ENCODE measurements at regions not wholly inside any gene's neighbourhood (a gene's known extent, or its start where the extent isn't known, plus 50 kb on each side); places are given as distances from the start of the nearest gene placed in this dataset.

GRCh38 chr2:18373664-18374063 lies 186.8 kb downstream of the RDH14 start:
- no peaks in the 10 kb centered on the region for H3K4me1 ChIP-seq (ENCODE audit: control insufficient read depth, low read depth, low read length)
- WGBS (ENCODE audit: extremely low coverage, insufficient coverage, low lambda C conversion rate): no CpG with 5 or more reads among the region's 2 CpGs
- H3K36me3 ChIP-seq (ENCODE audit: control insufficient read depth, insufficient read depth, low read length): no peaks in the 10 kb centered on the region
- no peak overlapping the region for H2BK15ac ChIP-seq (replicated peaks; ENCODE audit: low read depth)
- H4K5ac ChIP-seq (ENCODE audit: low read length): no peak overlapping the region
- DNase-seq: no peak
- no peak overlapping the region for H2AK5ac ChIP-seq (ENCODE audit: low read length)
- no peak overlapping the region for H4K8ac ChIP-seq (ENCODE audit: low read depth, low read length)
- H3K27ac ChIP-seq (ENCODE audit: low read depth, low read length): no peak overlapping the region
- no peak overlapping the region for H3K18ac ChIP-seq (ENCODE audit: low read length)
- no peak overlapping the region for H3K9ac ChIP-seq (ENCODE audit: low read length)
- no peak overlapping the region for H3K4ac ChIP-seq (ENCODE audit: low read depth, low read length)
- no peaks in the 10 kb centered on the region for H3K27me3 ChIP-seq (ENCODE audit: insufficient read depth, low read length, poor library complexity)
- no peak overlapping the region for H3K4me3 ChIP-seq (ENCODE audit: low read length)
- H3K56ac ChIP-seq (ENCODE audit: low read length): no peak overlapping the region
- H3K23ac ChIP-seq (ENCODE audit: low read length): no peak overlapping the region
- no peaks in the 10 kb centered on the region for H3K79me1 ChIP-seq (ENCODE audit: low read length)
- no peak overlapping the region for H3K4me2 ChIP-seq (ENCODE audit: low read length)
- no peak overlapping the region for H2BK5ac ChIP-seq (ENCODE audit: low read length)
- H3K79me2 ChIP-seq (ENCODE audit: control insufficient read depth, insufficient read depth, low read length): no peaks in the 10 kb centered on the region
- H2BK120ac ChIP-seq (ENCODE audit: low read depth, low read length): no peak overlapping the region

GRCh38 chr2:18373081-18373480 lies 187.4 kb downstream of the RDH14 start:
- Histone ChIP-seq H3K4ac (ENCODE audit: low read depth, low read length) (no peak overlapping the region), H3K56ac (ENCODE audit: low read length) (no peak overlapping the region), H3K79me2 (ENCODE audit: control insufficient read depth, insufficient read depth, low read length) (no peaks in the 10 kb centered on the region), H3K27ac (ENCODE audit: low read depth, low read length) (no peak overlapping the region), H3K4me1 (ENCODE audit: control insufficient read depth, low read depth, low read length) (no peaks in the 10 kb centered on the region), H2BK15ac (replicated peaks; ENCODE audit: low read depth) (no peak overlapping the region), H2BK5ac (ENCODE audit: low read length) (no peak overlapping the region), H3K4me3 (ENCODE audit: low read length) (no peak overlapping the region), H3K9ac (ENCODE audit: low read length) (no peak overlapping the region), H3K18ac (ENCODE audit: low read length) (no peak overlapping the region), H3K36me3 (ENCODE audit: control insufficient read depth, insufficient read depth, low read length) (no peaks in the 10 kb centered on the region), H3K79me1 (ENCODE audit: low read length) (no peaks in the 10 kb centered on the region), H2BK120ac (ENCODE audit: low read depth, low read length) (no peak overlapping the region), H2AK5ac (ENCODE audit: low read length) (no peak overlapping the region), H4K8ac (ENCODE audit: low read depth, low read length) (no peak overlapping the region), H3K27me3 (ENCODE audit: insufficient read depth, low read length, poor library complexity) (no peaks in the 10 kb centered on the region), H3K23ac (ENCODE audit: low read length) (no peak overlapping the region), H3K4me2 (ENCODE audit: low read length) (no peak overlapping the region), H4K5ac (ENCODE audit: low read length) (no peak overlapping the region)
- no CpG with 5 or more reads among the region's 1 CpG for WGBS (ENCODE audit: extremely low coverage, insufficient coverage, low lambda C conversion rate)
- no peak for DNase-seq

- Histone ChIP-seq H3K56ac (ENCODE audit: low read length) (no peak overlapping the region), H3K4ac (ENCODE audit: low read depth, low read length) (no peak overlapping the region)
Observed at GRCh38 chr2:18372641-18373040, 187.8 kb downstream of the RDH14 start.

GRCh38 chr2:18369760-18370159 lies 190.7 kb downstream of the RDH14 start:
- H2AK5ac ChIP-seq (ENCODE audit: low read length): no peak overlapping the region
- DNase-seq: no peak
- no peak overlapping the region for H2BK15ac ChIP-seq (replicated peaks; ENCODE audit: low read depth)
- H4K8ac ChIP-seq (ENCODE audit: low read depth, low read length): no peak overlapping the region
- no peak overlapping the region for H2BK120ac ChIP-seq (ENCODE audit: low read depth, low read length)
- H3K18ac ChIP-seq (ENCODE audit: low read length): no peak overlapping the region
- no peaks in the 10 kb centered on the region for H3K4me1 ChIP-seq (ENCODE audit: control insufficient read depth, low read depth, low read length)
- no peak overlapping the region for H3K27ac ChIP-seq (ENCODE audit: low read depth, low read length)
- no CpG with 5 or more reads among the region's 2 CpGs for WGBS (ENCODE audit: extremely low coverage, insufficient coverage, low lambda C conversion rate)
- no peak overlapping the region for H3K4me3 ChIP-seq (ENCODE audit: low read length)
- H3K23ac ChIP-seq (ENCODE audit: low read length): no peak overlapping the region
- H3K27me3 ChIP-seq (ENCODE audit: insufficient read depth, low read length, poor library complexity): no peaks in the 10 kb centered on the region
- H3K4ac ChIP-seq (ENCODE audit: low read depth, low read length): no peak overlapping the region
- no peak overlapping the region for H3K56ac ChIP-seq (ENCODE audit: low read length)
- H3K79me2 ChIP-seq (ENCODE audit: control insufficient read depth, insufficient read depth, low read length): no peaks in the 10 kb centered on the region
- H3K9ac ChIP-seq (ENCODE audit: low read length): no peak overlapping the region
- H3K36me3 ChIP-seq (ENCODE audit: control insufficient read depth, insufficient read depth, low read length): no peaks in the 10 kb centered on the region
- H2BK5ac ChIP-seq (ENCODE audit: low read length): no peak overlapping the region
- no peak overlapping the region for H3K4me2 ChIP-seq (ENCODE audit: low read length)
- no peak overlapping the region for H4K5ac ChIP-seq (ENCODE audit: low read length)
- no peaks in the 10 kb centered on the region for H3K79me1 ChIP-seq (ENCODE audit: low read length)

More at GRCh38 chr2:18372641-18373040, 187.8 kb downstream of the RDH14 start:
- no peak overlapping the region for H3K18ac ChIP-seq (ENCODE audit: low read length)
- no peak overlapping the region for H2AK5ac ChIP-seq (ENCODE audit: low read length)
- H3K79me2 ChIP-seq (ENCODE audit: control insufficient read depth, insufficient read depth, low read length): no peaks in the 10 kb centered on the region
- H4K5ac ChIP-seq (ENCODE audit: low read length): no peak overlapping the region
- H2BK15ac ChIP-seq (replicated peaks; ENCODE audit: low read depth): no peak overlapping the region
- no peak overlapping the region for H3K9ac ChIP-seq (ENCODE audit: low read length)
- no peak for DNase-seq
- H2BK120ac ChIP-seq (ENCODE audit: low read depth, low read length): no peak overlapping the region
- H3K23ac ChIP-seq (ENCODE audit: low read length): no peak overlapping the region
- H3K36me3 ChIP-seq (ENCODE audit: control insufficient read depth, insufficient read depth, low read length): no peaks in the 10 kb centered on the region
- no peak overlapping the region for H4K8ac ChIP-seq (ENCODE audit: low read depth, low read length)
- no peaks in the 10 kb centered on the region for H3K27me3 ChIP-seq (ENCODE audit: insufficient read depth, low read length, poor library complexity)
- H3K27ac ChIP-seq (ENCODE audit: low read depth, low read length): no peak overlapping the region
- no peak overlapping the region for H2BK5ac ChIP-seq (ENCODE audit: low read length)
- no peaks in the 10 kb centered on the region for H3K4me1 ChIP-seq (ENCODE audit: control insufficient read depth, low read depth, low read length)
- no peak overlapping the region for H3K4me3 ChIP-seq (ENCODE audit: low read length)
- H3K4me2 ChIP-seq (ENCODE audit: low read length): no peak overlapping the region
- H3K79me1 ChIP-seq (ENCODE audit: low read length): no peaks in the 10 kb centered on the region

GRCh38 chr2:18368008-18368407 lies 192.4 kb downstream of the RDH14 start:
- no peak overlapping the region for H3K27ac ChIP-seq (ENCODE audit: low read depth, low read length)
- H4K8ac ChIP-seq (ENCODE audit: low read depth, low read length): no peak overlapping the region
- H3K4me2 ChIP-seq (ENCODE audit: low read length): no peak overlapping the region
- H2AK5ac ChIP-seq (ENCODE audit: low read length): no peak overlapping the region
- DNase-seq: no peak
- H3K36me3 ChIP-seq (ENCODE audit: control insufficient read depth, insufficient read depth, low read length): no peaks in the 10 kb centered on the region
- no peaks in the 10 kb centered on the region for H3K79me1 ChIP-seq (ENCODE audit: low read length)
- H3K4me3 ChIP-seq (ENCODE audit: low read length): no peak overlapping the region
- H2BK15ac ChIP-seq (replicated peaks; ENCODE audit: low read depth): no peak overlapping the region
- H2BK5ac ChIP-seq (ENCODE audit: low read length): no peak overlapping the region
- no peaks in the 10 kb centered on the region for H3K79me2 ChIP-seq (ENCODE audit: control insufficient read depth, insufficient read depth, low read length)
- no peak overlapping the region for H3K4ac ChIP-seq (ENCODE audit: low read depth, low read length)
- H3K56ac ChIP-seq (ENCODE audit: low read length): no peak overlapping the region
- WGBS (ENCODE audit: extremely low coverage, insufficient coverage, low lambda C conversion rate): no CpG with 5 or more reads among the region's 2 CpGs
- H3K18ac ChIP-seq (ENCODE audit: low read length): no peak overlapping the region
- no peak overlapping the region for H3K9ac ChIP-seq (ENCODE audit: low read length)
- no peak overlapping the region for H2BK120ac ChIP-seq (ENCODE audit: low read depth, low read length)
- H3K23ac ChIP-seq (ENCODE audit: low read length): no peak overlapping the region
- H4K5ac ChIP-seq (ENCODE audit: low read length): no peak overlapping the region
- no peaks in the 10 kb centered on the region for H3K27me3 ChIP-seq (ENCODE audit: insufficient read depth, low read length, poor library complexity)
- H3K4me1 ChIP-seq (ENCODE audit: control insufficient read depth, low read depth, low read length): no peaks in the 10 kb centered on the region

GRCh38 chr2:18365342-18365741 lies 195.1 kb downstream of the RDH14 start:
- Histone ChIP-seq H3K4me1 (ENCODE audit: control insufficient read depth, low read depth, low read length) (no peaks in the 10 kb centered on the region), H2BK15ac (replicated peaks; ENCODE audit: low read depth) (no peak overlapping the region), H2AK5ac (ENCODE audit: low read length) (no peak overlapping the region), H2BK120ac (ENCODE audit: low read depth, low read length) (no peak overlapping the region), H3K23ac (ENCODE audit: low read length) (no peak overlapping the region), H3K27me3 (ENCODE audit: insufficient read depth, low read length, poor library complexity) (no peaks in the 10 kb centered on the region), H3K4ac (ENCODE audit: low read depth, low read length) (no peak overlapping the region), H3K56ac (ENCODE audit: low read length) (no peak overlapping the region), H4K5ac (ENCODE audit: low read length) (no peak overlapping the region), H3K4me3 (ENCODE audit: low read length) (no peak overlapping the region), H3K9ac (ENCODE audit: low read length) (no peak overlapping the region), H3K18ac (ENCODE audit: low read length) (no peak overlapping the region), H3K79me1 (ENCODE audit: low read length) (no peaks in the 10 kb centered on the region), H3K36me3 (ENCODE audit: control insufficient read depth, insufficient read depth, low read length) (no peaks in the 10 kb centered on the region), H2BK5ac (ENCODE audit: low read length) (no peak overlapping the region), H3K4me2 (ENCODE audit: low read length) (no peak overlapping the region), H3K27ac (ENCODE audit: low read depth, low read length) (no peak overlapping the region), H4K8ac (ENCODE audit: low read depth, low read length) (no peak overlapping the region), H3K79me2 (ENCODE audit: control insufficient read depth, insufficient read depth, low read length) (no peaks in the 10 kb centered on the region)
- no peak for DNase-seq
- WGBS (ENCODE audit: extremely low coverage, insufficient coverage, low lambda C conversion rate): no CpG with 5 or more reads among the region's 2 CpGs

Data from mesendoderm (in vitro differentiated cells).